Stimulated activated CD8-positive, alpha-beta memory T cell treated with anti-CD3 and anti-CD28 coated beads, Interleukin-4, amount 100 ng/mL, for 48 hours (primary cell): ENCODE measurements at regions not wholly inside any gene's neighbourhood (a gene's known extent, or its start where the extent isn't known, plus 50 kb on each side); places are given as distances from the start of the nearest gene placed in this dataset.
A peak's percentile ranks its signal among the peaks of the same experiment; 100 is the strongest.

Experiments
- DNase-seq: peaks from one replicate; pipeline ENCODE4 v3.0.0-alpha.2; 2020

DNA sequence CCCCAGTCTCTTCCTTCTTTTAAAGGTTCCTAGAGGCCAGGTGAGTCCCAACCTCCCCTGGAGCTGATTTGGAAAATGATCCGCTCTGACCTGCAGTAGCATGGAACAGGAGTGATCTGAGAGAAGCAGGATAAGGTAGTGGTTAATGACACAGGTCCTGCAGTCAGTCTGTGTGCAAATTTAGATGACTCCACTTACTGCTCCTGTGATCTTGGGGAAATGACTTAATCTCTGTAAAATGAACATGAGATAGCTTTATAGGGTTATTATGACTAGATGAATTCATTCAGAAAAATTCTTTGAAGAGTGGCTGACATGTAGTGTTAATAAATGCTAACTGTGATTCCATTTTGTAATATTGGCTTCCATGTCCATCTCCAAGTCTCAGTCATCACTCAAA is 374.9 kb upstream of the CAMK1G start:
- no peak for DNase-seq

DNA sequence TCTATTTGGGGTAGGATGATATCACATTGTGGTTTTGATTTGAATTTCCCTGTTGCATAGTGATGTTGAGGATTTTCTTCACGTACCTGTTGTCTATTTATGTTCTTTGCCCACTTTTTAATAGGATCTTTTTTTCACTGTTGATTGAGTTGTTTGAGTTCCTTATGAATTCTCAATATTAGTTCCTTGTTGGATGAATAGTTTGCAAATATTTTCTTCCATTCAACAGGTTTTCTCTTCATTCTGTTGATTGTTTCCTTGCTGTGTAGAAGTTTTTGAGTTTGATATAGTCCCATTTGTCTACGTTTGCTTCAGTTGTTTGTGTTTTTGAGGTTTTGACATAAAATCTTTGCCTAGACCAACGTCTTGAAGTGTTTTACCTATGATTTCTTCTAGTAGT is 369.5 kb upstream of the CAMK1G start:
- no peak for DNase-seq

DNA sequence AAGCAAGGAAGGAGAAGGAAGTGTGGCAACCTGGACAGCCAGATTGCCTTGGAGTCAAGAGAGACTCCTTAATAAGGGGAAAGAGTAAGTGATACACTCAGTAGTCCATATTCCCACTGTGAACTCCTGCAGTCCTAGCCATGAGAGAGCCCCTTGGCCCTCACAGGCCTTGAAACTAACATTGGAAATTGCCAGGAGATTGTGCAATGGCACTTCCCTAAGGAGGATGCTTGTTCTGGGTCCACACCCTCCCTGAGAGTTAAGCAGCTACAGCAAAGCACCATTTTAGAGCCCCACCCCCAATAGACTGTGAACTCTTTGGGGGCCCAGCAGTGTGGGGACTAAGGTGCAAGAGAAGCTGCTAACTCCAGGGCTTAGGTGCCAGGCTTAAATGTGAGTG is 367.7 kb upstream of the CAMK1G start:
- no peak for DNase-seq

DNA sequence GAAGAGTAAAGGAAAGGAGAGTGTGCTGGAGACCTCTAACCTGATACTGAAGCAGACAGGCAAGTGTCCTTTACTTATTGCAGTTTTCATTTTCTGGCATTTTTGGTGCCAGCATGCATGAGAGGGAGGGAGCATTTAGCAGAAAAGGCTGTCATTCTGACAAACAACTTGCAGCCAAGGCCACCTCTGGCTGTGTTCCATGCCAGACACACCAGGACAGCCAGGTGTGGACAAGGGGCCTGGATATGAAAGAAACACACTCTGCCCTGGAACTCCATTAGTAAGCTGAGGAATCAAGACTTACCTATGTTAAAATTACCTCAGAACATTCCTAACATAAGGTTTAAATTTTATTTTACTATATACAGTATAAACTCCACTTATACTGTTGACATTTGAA is 365.4 kb upstream of the CAMK1G start:
- no peak for DNase-seq

DNA sequence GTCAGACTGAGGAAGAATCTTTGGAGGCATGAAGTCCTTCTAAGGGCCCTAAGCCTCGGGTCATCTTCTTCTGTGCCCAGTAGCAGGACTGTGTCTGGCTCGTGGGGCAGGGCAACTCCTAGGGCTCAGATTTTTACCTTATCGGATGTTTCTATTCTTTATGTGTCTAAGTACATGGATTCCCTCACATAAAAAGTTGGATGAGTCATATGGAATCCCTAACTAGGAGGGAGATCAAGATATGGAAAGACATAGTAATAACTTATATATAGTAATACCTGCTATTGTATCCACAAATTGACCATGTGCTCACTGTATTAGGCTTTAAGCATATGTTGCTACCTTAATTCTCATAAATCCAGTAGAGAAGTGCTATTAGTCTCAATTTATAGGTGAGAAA is 364.5 kb upstream of the CAMK1G start:
- no peak for DNase-seq

DNA sequence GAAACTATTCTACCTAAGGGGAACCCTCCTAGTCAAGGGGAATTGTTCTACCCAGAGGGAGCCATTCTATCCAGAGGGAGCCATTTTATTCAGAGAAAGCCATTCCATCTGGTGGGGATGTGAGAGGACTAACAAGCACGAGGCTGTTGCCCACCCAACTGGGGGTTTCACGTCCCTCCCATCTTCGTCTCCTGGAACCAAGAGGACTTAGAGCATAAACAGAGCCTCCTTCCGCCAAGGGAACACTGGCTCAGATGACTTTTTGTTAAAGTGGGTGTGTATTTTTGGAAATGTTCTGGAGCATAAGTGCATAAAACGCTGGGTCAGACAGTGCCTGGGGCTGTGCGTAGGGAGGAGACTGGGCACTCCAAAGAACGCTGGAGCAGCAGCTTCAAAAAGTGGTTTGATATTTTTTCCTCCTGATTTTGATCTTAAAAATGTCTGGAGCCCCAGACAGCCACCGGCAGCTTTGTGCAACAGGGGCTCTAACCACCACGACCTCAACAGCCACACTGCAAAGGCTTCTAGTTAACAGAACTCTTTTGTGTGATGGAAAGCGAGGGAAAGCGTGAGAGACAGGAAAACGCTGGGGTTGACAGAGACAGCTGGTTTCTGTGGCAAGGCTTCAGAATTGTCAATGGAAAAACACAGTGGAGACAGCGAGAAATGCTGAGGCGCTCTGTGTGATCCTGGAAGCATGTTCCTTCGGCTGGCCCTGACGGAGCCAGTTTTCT is 363.6 kb upstream of the CAMK1G start:
- DNase-seq: no peak

DNA sequence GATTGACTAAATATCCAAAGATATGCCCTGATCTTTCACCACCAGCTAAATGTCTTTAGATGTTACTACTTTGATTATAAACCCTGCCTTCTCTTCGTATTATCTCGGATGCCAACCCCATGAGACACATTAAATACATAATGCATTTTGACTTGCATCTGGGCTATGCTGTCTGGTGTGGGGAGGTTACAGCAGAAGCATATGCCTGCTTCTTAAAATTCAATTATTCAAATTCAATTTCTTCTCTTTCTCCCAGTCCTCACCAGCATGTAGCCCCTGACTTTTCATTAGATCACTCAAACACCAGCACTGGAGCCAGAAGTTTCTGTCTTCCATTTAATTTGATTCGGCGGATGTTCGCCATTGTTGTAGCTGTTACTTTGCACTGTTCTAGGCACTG is 360.7 kb upstream of the CAMK1G start:
- no peak for DNase-seq

DNA sequence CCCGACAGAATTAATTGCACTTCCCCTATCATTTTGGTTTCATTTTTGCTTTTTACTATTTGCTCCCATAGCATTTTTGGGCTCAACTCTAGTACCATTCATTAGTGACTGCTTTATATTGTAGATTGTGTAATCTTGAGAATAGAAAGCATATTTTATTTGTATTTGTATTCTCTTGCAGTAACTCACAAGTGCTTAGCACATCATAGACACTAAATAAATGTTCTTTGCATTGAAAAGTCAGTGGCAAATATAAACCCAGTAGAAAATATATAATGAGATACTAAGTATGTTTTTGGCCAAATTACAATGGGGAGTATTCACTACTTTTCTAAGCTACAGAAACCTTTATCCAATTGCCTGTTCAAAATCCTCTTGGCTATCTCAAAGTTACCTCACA is 359.7 kb upstream of the CAMK1G start:
- DNase-seq: no peak

DNA sequence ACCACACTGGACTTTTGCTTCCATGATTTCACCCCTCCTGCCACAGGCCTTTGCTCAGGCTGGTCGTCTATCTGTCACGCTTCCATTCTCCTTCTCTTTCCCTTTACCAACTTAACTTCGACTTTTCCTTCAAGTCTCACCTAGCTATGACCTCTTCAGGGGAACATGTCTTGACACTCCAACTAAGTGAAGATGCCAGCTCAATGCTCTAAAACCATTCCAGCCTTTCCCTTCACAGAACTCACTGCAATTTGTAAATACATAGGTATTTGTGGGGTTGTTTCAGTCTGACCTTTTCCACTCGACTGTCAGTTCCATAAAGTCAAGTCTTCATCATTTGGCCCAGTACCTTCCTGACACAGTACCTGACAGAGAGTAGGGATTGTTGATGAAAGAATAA is 358.6 kb upstream of the CAMK1G start:
- no peak for DNase-seq

DNA sequence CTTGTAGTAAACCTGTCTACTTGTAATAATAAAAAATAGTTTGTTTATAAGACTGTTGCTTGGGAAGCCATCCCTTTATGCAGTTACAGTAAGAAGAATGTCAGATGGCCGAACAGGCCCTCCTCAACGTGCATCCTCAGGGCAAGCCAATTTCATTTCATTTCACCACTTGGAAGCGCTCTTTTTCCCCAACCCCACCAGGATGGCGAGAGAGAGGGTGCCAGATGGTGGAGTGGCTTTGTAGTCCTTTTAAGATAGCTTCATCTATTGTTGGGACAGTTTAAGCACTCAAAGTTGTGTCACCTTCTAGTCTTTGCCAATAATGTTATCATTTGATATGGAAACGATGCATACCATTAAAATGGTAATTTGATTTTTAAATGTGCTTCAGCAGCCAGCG is 356.3 kb upstream of the CAMK1G start:
- no peak for DNase-seq

DNA sequence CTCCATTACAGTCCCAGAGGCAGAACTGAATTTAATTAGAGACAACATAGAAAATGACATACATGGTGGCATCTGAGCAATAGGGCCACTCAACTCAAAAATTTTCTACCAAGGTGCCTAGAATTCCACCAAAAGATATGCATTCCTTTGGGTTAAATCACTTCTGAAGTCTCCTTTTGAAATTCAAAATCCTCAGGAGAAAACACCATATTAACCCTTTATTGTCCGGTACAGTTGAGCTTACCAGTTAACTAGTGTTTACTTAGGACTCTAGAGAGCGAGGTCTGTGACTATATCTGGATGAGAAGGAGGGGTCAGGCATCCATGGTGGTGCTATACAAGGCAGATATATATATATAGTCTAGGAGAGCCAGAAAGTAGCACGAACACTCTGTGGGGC is 355.6 kb upstream of the CAMK1G start:
- no peak for DNase-seq

DNA sequence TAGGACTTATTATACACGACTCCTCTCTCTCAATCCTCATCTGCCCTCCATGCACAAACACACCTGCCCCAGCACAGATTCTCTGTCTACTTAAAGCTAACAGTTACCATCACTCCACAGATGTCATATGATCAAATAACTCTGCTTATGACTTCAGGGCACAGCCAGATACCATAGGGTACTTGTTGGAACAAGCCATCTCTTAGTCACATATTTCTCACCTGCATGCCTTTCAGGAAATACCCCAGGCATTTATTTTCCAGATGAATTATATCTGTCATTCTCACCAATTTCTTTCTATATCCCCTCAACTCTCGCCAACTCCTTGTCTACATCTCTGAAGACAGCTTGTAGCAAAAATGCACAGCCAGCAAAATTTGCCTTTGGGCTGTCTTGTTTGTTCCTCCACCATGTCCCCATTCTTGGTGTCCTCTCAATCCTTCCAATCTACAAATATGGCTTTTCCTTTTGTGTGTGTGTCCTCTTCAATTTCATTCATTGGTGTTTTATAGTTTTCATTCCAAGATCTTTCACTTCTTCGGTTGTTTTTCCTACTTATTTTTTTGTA is 353.9 kb upstream of the CAMK1G start:
- no peak for DNase-seq

DNA sequence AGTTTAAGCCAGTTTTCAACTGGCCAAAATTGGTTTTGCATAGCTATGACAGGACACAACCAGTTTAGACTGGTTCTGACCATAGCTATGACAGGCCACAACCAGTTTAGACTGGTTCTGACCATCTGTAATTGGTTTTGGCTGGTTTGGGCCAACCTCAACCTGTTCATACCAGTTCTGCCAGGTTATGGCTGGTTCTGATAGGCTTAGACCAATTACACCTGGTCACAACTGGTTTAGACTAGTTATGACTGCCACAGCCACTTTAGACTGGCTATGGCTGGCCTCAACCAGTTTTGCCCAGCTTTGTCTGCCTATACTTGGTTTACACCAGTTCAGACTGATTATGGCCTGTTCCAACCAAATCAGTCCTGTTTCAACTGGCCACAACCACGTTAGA is 353.2 kb upstream of the CAMK1G start:
- no peak for DNase-seq

DNA sequence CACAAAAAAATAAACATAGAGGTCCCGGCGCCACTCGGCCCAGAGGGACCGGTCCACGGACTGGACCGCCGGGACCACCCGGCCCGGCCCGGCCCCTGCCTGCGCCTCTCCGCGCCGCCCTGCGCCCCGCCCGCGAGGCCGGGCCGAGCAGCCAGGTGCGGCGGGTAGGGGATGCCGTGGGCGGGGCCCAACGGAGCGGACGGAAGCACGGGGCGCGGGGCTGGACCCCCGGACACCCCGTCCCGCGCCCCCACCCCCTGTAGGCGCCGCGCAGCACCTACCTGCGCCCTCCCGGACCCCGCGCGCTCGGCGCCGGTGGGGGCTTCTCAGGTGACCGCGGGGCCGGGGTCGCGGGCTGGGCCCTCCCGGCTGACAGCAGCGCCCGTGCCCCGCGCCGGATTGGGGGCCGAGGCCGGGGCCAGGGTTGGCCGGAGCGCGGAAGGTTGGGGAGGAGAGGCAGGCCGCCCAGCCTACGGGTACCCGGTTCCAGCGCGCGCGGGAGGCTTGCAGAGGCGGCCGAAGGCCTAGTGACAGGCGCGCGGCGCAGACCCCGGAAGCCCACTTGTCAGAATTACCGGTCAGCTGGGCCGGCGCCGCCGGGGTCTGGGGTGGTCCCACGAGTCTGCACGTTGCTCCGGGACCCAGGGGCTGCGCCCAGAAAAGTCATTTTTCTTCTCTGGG is 351.9 kb upstream of the CAMK1G start:
- no peak for DNase-seq

DNA sequence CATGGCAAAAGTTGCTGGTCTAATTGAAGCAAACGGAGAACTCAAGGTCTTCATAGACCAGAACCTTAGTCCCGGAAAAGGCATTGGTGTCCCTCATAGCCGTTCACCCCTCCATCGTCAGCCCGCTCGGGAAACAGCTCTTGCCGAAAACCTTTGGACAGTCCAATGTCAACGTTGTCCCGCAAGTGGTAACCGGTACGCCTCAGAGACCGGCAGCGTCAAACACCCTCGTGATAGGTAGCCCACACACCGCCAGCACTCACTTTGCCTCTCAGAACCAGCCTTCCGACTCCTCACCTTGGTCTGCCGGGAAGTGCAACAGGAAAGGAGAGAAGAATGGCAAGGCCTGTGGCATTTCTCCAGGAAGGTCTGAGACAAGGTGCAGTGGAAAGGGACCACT is 351.3 kb upstream of the CAMK1G start:
- no peak for DNase-seq

DNA sequence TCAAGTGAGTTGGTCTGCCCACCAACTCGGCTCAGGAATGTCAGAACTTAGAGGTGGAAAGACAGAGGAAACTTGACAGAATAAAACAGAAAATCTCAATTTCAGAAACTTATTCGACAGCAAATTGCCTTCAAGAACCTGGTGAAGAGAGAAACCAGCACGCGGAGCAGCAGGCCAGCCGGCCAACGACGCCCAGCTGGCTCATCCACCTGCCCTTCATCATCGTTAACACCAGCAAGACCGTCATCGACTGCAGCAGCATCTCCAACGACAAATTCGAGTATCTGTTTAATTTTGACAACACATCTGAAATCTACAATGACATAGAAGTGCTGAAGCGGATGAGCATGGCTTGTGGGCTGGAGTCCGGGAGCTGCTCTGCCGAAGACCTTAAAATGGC is 350.8 kb upstream of the CAMK1G start:
- DNase-seq: no peak

DNA sequence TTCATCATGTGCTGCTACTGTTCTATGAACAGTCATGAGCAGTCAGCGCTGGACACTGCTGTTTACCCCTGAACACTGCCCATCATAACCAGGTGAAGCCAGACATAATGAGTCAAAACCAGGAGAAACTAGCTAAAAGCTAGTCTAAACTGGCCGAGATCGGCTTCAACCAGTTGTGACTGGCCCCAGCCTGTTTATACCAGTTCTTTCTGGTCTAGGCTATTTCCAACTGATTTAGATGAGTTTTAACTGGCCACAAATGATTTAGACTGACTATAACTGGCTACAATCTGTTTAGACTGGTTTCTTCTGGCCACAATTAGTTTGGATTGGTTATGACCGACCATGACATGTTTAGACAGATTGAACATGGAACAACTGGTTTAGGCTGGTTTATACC is 348.3 kb upstream of the CAMK1G start:
- no peak for DNase-seq

DNA sequence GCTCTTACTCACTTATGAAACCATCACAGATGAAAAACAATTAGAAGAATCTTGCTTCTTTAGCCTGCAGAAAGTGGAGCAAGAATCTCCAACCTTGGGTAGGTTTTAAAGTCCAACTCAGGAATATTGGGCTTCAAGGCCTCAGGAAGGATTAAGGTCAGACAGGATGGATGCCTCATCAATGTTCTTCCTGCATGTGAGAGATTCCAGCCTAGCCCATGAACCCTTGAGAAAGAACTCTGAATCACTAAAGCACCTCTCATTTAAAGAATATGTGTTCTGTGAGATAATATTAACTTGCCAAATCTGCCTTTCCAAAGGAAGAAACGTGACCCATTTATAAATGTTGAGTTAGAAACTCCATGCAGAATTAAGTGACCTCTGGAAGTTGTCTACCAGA is 345.2 kb upstream of the CAMK1G start:
- DNase-seq: no peak

DNA sequence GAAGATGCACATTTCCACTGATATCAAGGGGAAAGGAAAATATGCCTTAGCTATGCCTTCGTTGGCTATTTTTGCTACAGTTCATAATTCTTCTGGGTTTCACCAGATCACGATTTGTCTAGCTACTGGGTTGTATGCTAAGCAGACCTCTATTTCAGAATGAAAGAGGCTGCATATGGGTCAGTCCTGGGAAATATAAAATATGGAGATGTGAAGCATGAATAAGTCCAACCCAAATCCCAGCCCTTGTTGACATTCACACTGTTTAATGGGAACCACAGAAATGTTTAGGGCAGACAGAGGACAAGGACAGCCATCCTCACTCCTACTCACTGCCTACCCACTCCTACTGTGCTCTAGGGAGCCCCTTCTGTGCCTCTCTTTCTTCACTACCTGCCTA is 343.2 kb upstream of the CAMK1G start:
- DNase-seq: no peak

DNA sequence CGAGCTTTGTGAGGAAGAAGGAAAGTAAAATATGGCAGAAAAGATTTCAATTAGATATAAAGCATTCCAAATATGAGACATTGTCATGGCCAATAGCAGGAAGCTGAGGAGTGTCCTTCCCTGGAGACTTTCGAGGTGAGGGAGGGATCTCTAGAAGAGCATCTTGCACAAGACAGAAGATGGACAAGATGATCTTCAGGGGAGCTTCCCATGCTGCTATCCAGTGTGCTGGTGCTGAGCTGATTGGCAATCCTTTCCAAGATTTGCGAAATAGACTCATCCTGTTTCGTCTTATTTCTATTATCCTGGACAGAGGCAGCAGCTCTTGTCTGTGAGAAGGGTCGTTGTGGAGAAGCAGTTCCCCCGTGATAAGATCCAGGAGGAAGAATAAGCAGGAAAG is 342.0 kb upstream of the CAMK1G start:
- no peak for DNase-seq

DNA sequence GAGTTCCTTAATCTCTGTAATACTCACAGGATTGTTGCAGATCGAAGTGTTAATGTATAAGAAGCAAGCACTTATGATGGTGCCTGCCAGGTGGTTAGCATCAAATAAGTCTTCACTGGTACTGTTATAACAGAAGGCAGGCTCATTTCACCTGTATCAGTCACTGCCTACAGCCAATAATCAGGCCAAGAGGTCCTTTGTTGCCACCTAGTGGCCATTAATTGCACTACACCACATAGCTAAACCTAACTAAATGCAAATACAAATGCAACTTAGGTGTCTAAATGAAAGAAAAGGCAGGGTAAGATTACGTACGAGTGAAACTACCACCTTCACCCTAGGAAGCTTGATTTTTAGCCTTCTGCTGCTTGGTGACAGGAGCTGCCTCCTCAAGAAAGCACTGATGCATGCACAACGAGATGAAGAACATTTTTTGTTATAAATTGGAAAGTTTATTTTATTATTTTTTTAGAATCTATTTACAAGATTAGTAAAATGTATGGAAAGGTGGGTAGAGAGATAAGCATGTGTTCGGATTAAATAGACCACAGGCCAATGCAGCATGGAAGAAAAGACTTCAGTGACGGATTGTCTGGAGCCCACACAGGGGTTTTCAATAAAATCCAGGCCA is 334.8 kb upstream of the CAMK1G start:
- DNase-seq: peak; percentile 65

DNA sequence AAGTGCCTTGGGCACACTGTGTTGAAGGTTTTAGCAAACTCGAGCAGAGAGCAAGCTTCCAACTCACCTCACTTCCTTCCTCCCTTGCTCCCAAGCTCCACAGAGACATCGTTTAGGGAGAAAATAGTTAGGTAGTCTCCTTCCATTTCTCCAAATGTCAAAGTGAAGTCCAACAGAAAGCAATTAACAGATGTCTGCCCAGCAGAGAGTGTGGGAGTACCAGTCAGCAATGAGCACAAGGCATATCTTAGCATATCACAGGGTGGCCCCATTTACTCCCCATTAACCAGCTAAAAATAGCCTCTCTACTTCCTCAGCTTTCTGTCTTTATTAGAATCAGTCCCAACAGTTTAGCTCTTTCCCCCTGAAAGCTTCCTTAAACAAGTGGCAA is 334.2 kb upstream of the CAMK1G start:
- no peak for DNase-seq

DNA sequence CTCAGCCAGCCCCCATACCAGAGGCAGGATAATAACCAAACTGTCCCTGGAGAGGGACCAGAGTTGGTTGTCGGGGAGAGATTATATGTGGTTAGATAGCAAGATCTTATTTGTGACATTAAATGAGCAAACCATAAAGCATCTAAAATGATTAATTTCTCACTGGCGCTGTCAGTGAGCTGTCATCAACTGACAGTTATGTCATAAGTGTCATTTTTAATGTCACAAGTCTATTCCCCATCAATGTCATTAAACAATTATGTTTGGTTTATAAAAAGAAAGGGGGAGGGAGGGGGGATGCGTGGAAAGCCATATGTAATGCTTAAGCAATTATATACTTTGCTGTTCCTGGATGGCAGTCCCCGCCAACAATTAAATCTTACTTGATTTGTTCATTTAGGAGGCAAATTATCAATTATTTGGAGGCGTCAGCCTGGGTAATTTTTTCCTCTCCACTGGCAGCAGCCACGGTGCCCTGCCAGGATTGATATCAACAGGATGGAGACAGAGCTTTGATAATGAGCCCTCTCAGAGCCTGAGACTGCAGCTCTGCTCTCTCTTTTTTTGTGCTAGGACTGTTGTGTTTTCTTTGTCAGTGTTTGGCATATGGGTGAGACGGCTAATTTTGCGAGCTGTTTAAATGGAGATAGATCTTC is 333.6 kb upstream of the CAMK1G start:
- no peak for DNase-seq
